AG09309 (cell line): ENCODE measurements at regions not wholly inside any gene's neighbourhood (a gene's known extent, or its start where the extent isn't known, plus 50 kb on each side); places are given as distances from the start of the nearest gene placed in this dataset.

Source experiments
- DNase-seq: peaks from one replicate; pipeline ENCODE4 v3.0.0-alpha.2; 2010; ENCODE audit warnings: low read depth
- H3K4me3 ChIP-seq: 2 replicates; pipeline ENCODE4 v1.5.1; 2011; ENCODE audit warnings: mild to moderate bottlenecking, low read depth, low read length, moderate library complexity; ENCODE audit not compliant: control insufficient read depth
- TF ChIP-seq, protein P1 (sequence below): IDR thresholded peaks from 2 replicates; pipeline ENCODE4 v1.5.1; 2011; ENCODE audit warnings: mild to moderate bottlenecking, low read depth, low read length, inconsistent platforms; ENCODE audit not compliant: insufficient read depth, control insufficient read depth; ENCODE audit errors: missing control alignments

DNA sequence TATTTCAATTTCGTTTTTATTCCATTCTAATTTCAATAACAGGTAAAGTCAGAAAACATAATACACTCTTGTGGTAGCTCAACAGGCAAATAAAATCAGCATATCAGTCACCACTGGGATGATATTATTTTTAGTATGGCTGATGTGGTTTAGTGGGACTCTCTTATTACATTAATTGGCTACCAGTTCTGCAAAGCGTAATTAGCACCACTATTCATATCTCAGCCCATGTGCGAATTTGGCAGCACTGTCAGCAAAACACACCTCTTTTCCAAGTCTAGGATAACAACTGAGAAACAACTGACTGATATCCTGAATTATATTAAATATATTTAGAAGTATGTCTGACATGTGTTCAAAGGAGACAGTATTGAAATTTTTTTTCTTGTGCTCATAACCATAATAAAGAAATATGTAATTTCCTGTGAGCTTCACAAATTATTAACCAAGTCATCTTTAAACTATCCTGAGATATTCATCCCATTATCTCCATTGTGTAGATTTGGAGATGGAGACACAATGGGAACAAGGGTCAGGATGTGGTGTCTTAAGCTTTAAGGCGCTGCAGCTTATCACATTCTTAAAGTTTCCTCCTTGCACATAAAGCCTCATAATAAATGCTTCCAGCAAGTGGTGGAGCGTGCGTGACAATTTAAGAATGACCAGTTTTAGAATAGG is 212.4 kb downstream of the TLE1 start:
- no peak for DNase-seq
- TF ChIP-seq, protein P1, sequence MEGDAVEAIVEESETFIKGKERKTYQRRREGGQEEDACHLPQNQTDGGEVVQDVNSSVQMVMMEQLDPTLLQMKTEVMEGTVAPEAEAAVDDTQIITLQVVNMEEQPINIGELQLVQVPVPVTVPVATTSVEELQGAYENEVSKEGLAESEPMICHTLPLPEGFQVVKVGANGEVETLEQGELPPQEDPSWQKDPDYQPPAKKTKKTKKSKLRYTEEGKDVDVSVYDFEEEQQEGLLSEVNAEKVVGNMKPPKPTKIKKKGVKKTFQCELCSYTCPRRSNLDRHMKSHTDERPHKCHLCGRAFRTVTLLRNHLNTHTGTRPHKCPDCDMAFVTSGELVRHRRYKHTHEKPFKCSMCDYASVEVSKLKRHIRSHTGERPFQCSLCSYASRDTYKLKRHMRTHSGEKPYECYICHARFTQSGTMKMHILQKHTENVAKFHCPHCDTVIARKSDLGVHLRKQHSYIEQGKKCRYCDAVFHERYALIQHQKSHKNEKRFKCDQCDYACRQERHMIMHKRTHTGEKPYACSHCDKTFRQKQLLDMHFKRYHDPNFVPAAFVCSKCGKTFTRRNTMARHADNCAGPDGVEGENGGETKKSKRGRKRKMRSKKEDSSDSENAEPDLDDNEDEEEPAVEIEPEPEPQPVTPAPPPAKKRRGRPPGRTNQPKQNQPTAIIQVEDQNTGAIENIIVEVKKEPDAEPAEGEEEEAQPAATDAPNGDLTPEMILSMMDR, result no peak
- H3K4me3 ChIP-seq, result no peak overlapping the region

DNA sequence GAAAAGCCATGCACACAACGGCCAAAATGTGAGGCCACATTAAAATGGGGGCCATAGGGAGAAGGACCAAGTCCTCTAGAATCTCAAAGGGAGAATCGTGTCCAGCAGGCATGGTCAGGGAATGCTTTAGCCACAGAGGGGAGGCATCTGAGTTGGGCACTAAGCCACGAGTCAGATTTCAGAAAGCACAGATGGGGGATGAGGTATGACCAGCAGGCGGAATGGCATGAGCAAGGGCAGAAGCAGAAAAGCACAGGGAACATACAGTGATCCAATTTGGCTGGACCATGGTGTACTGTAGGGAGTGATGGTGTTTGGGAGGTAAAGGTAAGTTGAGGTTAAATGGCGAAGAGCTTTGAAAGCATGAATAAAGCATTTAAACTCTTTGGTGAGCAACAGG is 214.6 kb downstream of the TLE1 start:
- no peak overlapping the region for H3K4me3 ChIP-seq
- no peak for DNase-seq
- TF ChIP-seq, protein P1, result no peak

DNA sequence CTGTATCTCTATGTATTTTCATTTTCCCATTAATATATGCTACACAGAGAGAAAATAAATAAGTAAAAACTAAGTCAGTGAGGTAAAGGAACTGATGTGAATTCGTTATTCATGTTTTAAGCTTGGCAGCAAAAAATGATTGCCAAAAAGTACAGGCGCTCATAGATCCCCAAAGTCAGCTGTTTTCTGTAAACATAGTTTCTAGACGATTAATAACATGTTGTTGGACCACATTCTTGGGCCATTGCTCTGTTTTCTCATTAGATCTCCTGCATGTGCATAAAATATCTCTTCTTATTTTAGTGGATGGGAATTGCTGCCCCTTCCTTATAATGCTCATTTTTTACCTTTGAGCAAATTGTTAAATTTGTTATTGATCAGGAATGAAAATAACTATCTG is 215.2 kb downstream of the TLE1 start:
- TF ChIP-seq, protein P1, result no peak
- DNase-seq, result no peak
- H3K4me3 ChIP-seq, result no peak overlapping the region

DNA sequence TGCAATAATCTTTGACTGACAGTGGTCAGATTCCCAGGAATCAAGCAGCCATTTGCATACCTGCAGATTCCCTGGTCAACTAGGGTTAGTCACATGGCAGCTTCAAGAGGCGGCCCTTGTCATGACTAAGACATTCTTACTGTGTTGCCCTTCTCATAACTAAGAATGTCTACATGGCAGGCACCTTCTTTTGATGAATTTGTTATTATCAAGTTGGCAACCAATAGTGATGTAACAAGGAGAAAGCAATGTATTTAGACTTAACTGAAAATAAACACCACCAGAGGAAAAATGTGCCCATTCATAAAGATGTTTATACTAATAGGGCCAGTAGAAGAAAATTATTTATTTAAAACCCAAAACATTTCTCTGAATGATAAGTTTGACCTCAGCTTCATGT is 215.6 kb downstream of the TLE1 start:
- no peak for DNase-seq
- H3K4me3 ChIP-seq, result no peak overlapping the region
- TF ChIP-seq, protein P1, result no peak

DNA sequence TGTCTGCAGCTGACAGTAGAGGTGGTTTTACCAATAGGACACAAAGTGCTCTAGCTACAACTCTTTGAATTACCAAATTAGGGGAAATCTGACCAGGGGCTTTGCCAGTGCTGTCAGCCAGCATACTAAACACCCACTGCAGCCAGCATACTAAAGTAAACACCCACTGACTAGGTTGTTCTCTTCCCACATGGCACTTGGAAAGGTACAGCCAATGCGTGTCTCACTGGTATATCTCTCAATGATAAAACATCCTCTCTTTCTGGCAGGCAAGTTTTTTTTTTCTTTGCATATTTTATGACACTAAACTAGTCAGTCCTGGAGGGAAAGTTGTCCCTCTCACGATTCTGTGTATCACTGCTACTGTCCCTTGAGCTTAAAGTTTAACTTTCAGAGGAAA is 216.1 kb downstream of the TLE1 start:
- TF ChIP-seq, protein P1, result no peak
- no peak for DNase-seq
- H3K4me3 ChIP-seq, result no peak overlapping the region

DNA sequence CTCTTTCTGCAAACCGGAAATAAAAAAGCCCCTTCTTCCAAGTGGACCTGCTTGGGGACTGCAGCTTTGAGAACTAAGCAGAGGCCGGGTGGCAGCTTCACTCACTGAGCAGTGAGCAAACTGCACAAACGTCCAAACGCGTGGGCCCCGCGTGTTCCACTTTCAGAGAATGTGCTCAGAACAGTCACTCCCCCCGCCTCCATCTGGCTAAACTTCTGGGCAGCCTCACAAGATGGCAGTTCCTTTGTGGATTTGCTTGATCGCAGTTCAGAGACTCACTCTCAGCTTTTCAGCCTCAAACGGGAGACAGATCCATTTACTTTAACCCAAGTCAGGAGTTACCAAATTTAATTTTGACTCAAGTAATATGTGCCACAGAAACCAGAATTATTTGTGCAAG is 216.6 kb downstream of the TLE1 start:
- no peak overlapping the region for H3K4me3 ChIP-seq
- TF ChIP-seq, protein P1, result no peak
- no peak for DNase-seq
